Liver (tissue), 8 donors: ENCODE measurements at regions not wholly inside any gene's neighbourhood (a gene's known extent, or its start where the extent isn't known, plus 50 kb on each side); places are given as distances from the start of the nearest gene placed in this dataset.

Source experiments
- DNase-seq: peaks from one replicate; pipeline ENCODE4 v3.0.0-alpha.2; 2017; ENCODE audit warnings: low spot score
- H3K27ac ChIP-seq, 2 donors: one replicate each; pipeline ENCODE4 v1.7.0; 2013; ENCODE audit warnings: inconsistent platforms in 2 of 2, low read length in 2 of 2, control low read depth in 1 of 2, low read depth in 1 of 2, mild to moderate bottlenecking in 1 of 2
- H3K27me3 ChIP-seq, 4 donors: one replicate each; pipeline versions ENCODE4 v1.6.1 to v1.7.0; 2013; ENCODE audit warnings: low read length in 3 of 4, inconsistent platforms in 1 of 4, mild to moderate bottlenecking in 1 of 4, moderate library complexity in 1 of 4; ENCODE audit not compliant: control insufficient read depth in 4 of 4, insufficient read depth in 4 of 4
- H3K36me3 ChIP-seq, 4 donors: one replicate each; pipeline versions ENCODE4 v1.6.1 to v1.7.0; 2013; ENCODE audit warnings: low read length in 3 of 4, mild to moderate bottlenecking in 3 of 4, low read depth in 1 of 4, moderate library complexity in 1 of 4; ENCODE audit not compliant: control insufficient read depth in 4 of 4, insufficient read depth in 3 of 4
- H3K4me1 ChIP-seq, 4 donors: one replicate each; pipeline versions ENCODE4 v1.6.1 to v1.7.0; 2013; ENCODE audit warnings: low read length in 3 of 4, mild to moderate bottlenecking in 3 of 4, moderate library complexity in 1 of 4; ENCODE audit not compliant: control insufficient read depth in 4 of 4, insufficient read depth in 4 of 4
- H3K4me3 ChIP-seq, 3 donors: one replicate each; pipeline versions ENCODE4 v1.6.1 to v1.7.0; 2013; ENCODE audit warnings: low read length in 3 of 3, control low read depth in 1 of 3, low read depth in 1 of 3, mild to moderate bottlenecking in 1 of 3
- H3K9ac ChIP-seq, 2 donors: one replicate each; pipeline ENCODE4 v1.7.0; 2013; ENCODE audit warnings: low read length in 2 of 2, mild to moderate bottlenecking in 2 of 2, moderate library complexity in 2 of 2, control low read depth in 1 of 2, low read depth in 1 of 2
- H3K9me3 ChIP-seq, 4 donors: one replicate each; pipeline versions ENCODE4 v1.6.1 to v1.7.0; 2013; ENCODE audit warnings: low read length in 3 of 4; ENCODE audit not compliant: control insufficient read depth in 4 of 4
- ATF3 ChIP-seq: IDR thresholded peaks from 2 replicates; pipeline ENCODE4 v1.6.1; 2016; ENCODE audit warnings: antibody characterized with exemption
- CTCF ChIP-seq: fragments of 150-350 bp; IDR thresholded peaks from 2 replicates; pipeline ENCODE4 v1.5.1; 2017; ENCODE audit warnings: improper control_type of control experiment, low read depth, low read length; ENCODE audit not compliant: missing input control
- EGR1 ChIP-seq, 2 donors: IDR thresholded peaks; 2 replicates each; pipeline ENCODE4 v1.6.1; 2016 to 2018; ENCODE audit warnings: antibody characterized with exemption in 2 of 2, low read depth in 2 of 2
- FOXA1 ChIP-seq: IDR thresholded peaks from 2 replicates; pipeline ENCODE4 v1.6.1; 2016; ENCODE audit warnings: antibody characterized with exemption
- FOXA2 ChIP-seq: IDR thresholded peaks from 2 replicates; pipeline ENCODE4 v1.6.1; 2016; ENCODE audit warnings: antibody characterized with exemption
- GABPA ChIP-seq, 2 donors: IDR thresholded peaks in 1 of 2; conservative IDR thresholded peaks in 1 of 2; 2 replicates each; pipeline ENCODE4 v1.6.1; 2016; ENCODE audit warnings: antibody characterized with exemption in 2 of 2, mild to moderate bottlenecking in 1 of 2, moderate library complexity in 1 of 2
- HNF4A ChIP-seq, 2 donors: conservative IDR thresholded peaks; 2 replicates each; pipeline ENCODE4 v1.6.1; 2016; ENCODE audit warnings: antibody characterized with exemption in 2 of 2, mild to moderate bottlenecking in 2 of 2
- HNF4G ChIP-seq: IDR thresholded peaks from 2 replicates; pipeline ENCODE4 v1.6.1; 2016; ENCODE audit warnings: antibody characterized with exemption
- JUND ChIP-seq, 2 donors: IDR thresholded peaks; 2 replicates each; pipeline ENCODE4 v1.6.1; 2016; ENCODE audit warnings: antibody characterized with exemption in 2 of 2
- MAX ChIP-seq: IDR thresholded peaks from 2 replicates; pipeline ENCODE4 v1.6.1; 2016; ENCODE audit warnings: antibody characterized with exemption
- NR2F2 ChIP-seq: IDR thresholded peaks from 2 replicates; pipeline ENCODE4 v1.6.1; 2016; ENCODE audit warnings: antibody characterized with exemption
- RAD21 ChIP-seq, 2 donors: IDR thresholded peaks; 2 replicates each; pipeline ENCODE4 v1.6.1; 2016; ENCODE audit warnings: antibody characterized with exemption in 2 of 2, mild to moderate bottlenecking in 2 of 2
- RXRA ChIP-seq, 2 donors: IDR thresholded peaks; 2 replicates each; pipeline ENCODE4 v1.6.1; 2017 to 2018; ENCODE audit warnings: antibody characterized with exemption in 2 of 2, mild to moderate bottlenecking in 1 of 2
- SP1 ChIP-seq: IDR thresholded peaks from 2 replicates; pipeline ENCODE4 v1.6.1; 2018; ENCODE audit warnings: antibody characterized with exemption, mild to moderate bottlenecking
- TAF1 ChIP-seq: conservative IDR thresholded peaks from 2 replicates; pipeline ENCODE4 v1.6.1; 2016; ENCODE audit warnings: antibody characterized with exemption, mild to moderate bottlenecking
- YY1 ChIP-seq: IDR thresholded peaks from 2 replicates; pipeline ENCODE4 v1.6.1; 2016; ENCODE audit warnings: antibody characterized with exemption, mild to moderate bottlenecking
- ZBTB33 ChIP-seq: IDR thresholded peaks from 2 replicates; pipeline ENCODE4 v1.6.1; 2016; ENCODE audit warnings: antibody characterized with exemption
- WGBS: extraction: QIAGEN DNeasy Blood & Tissue Kit; methylation state at CpG from one replicate; pipeline ENCODE4 v1.1.7; 2013; 5-methylcytosine and 5-hydroxymethylcytosine counted together
- donor health status: healthy.
- donor health status: healthy.
- donor health status: healthy.
- donor health status: healthy.
- donor health status: healthy.

GRCh38 chr6:164216839-164217238 lies 802.3 kb downstream of the QKI start:
- Histone ChIP-seq H3K4me3 (no peak overlapping the region), H3K4me1 (no peaks in the 10 kb centered on the region), H3K9ac (no peak overlapping the region), H3K9me3 (peaks cover 0 to 3% (median under 1%) of the 10 kb centered on the region in 4 donors), H3K27me3 (no peaks in the 10 kb centered on the region), H3K36me3 (no peaks in the 10 kb centered on the region), H3K27ac (no peak overlapping the region)
- TF ChIP-seq MAX (no peak), JUND (IDR thresholded peaks at IDR 0.05) (no peak), ATF3 (no peak), YY1 (no peak), RXRA (IDR thresholded peaks at IDR 0.05) (no peak), SP1 (no peak), ZBTB33 (no peak), EGR1 (IDR thresholded peaks at IDR 0.05; ENCODE audit: low read depth in 2 of 2) (no peak), HNF4G (no peak), FOXA2 (no peak), GABPA (IDR thresholded peaks at IDR 0.05 in 1 of 2, conservative IDR thresholded peaks at IDR 0.05 in 1 of 2) (no peak), RAD21 (IDR thresholded peaks at IDR 0.05) (no peak), HNF4A (conservative IDR thresholded peaks at IDR 0.05) (no peak), NR2F2 (no peak), FOXA1 (no peak), TAF1 (no peak)
- 83% methylated on average over 10 of the region's 10 CpGs for WGBS
- DNase-seq, result no peak

- H3K4me3 ChIP-seq, result no peak overlapping the region
- no peak for DNase-seq
- no peak overlapping the region for H3K9ac ChIP-seq
- peaks cover 0 to 3% (median under 1%) of the 10 kb centered on the region in 4 donors for H3K9me3 ChIP-seq
- no peaks in the 10 kb centered on the region for H3K4me1 ChIP-seq
- H3K27me3 ChIP-seq, result no peaks in the 10 kb centered on the region
- 75% methylated on average over 4 of the region's 4 CpGs for WGBS
- H3K36me3 ChIP-seq, result no peaks in the 10 kb centered on the region
- no peak for TF ChIP-seq RAD21 (IDR thresholded peaks at IDR 0.05)
- no peak for TF ChIP-seq JUND (IDR thresholded peaks at IDR 0.05)
- no peak for TF ChIP-seq CTCF
- no peak for TF ChIP-seq TAF1
- H3K27ac ChIP-seq, result no peak overlapping the region
Measured at GRCh38 chr6:164216368-164216767, 801.9 kb downstream of the QKI start.

- Histone ChIP-seq H3K9ac (no peak overlapping the region), H3K36me3 (no peaks in the 10 kb centered on the region), H3K27me3 (no peaks in the 10 kb centered on the region), H3K4me3 (no peak overlapping the region), H3K9me3 (peaks cover 0 to 3% (median under 1%) of the 10 kb centered on the region in 4 donors), H3K4me1 (no peaks in the 10 kb centered on the region), H3K27ac (no peak overlapping the region)
- 76% methylated on average over 8 of the region's 8 CpGs for WGBS
- no peak for TF ChIP-seq EGR1 (IDR thresholded peaks at IDR 0.05; ENCODE audit: low read depth in 2 of 2)
- DNase-seq, result no peak
Measured at GRCh38 chr6:164214066-164214465, 799.5 kb downstream of the QKI start.
